ENCODE measurements at regions not wholly inside any gene's neighbourhood (a gene's known extent, or its start where the extent isn't known, plus 50 kb on each side); places are given as distances from the start of the nearest gene placed in this dataset.

GRCh38 chr22:46090036-46090591 lies 60.2 kb upstream of the PPARA start:
- no peaks in the 10 kb centered on the region for H3K27me3 Mint-ChIP-seq (ENCODE audit: low read depth)
- no peaks in the 10 kb centered on the region for H3K9me3 Mint-ChIP-seq
- no peaks in the 10 kb centered on the region for H3K36me3 Mint-ChIP-seq
- CTCF ChIA-PET: interaction anchor here (2.2 to 2.8 kb wide), 2 partner anchors 27 to 84 kb away, joined by 8 to 13 read pairs; no protein-coding TSS in a partner anchor
- POLR2A ChIA-PET: no interaction called here
- no peak overlapping the region for H3K27ac Mint-ChIP-seq
- DNase-seq (ENCODE audit: low spot score): no peak
- no peak overlapping the region for H3K4me3 Mint-ChIP-seq
- ATAC-seq: no peak
- H3K4me1 Mint-ChIP-seq: no peaks in the 10 kb centered on the region
- TF ChIP-seq NR2C2 (CRISPR knock-in tag; IDR thresholded peaks at IDR 0.05): no peak

- no peak for DNase-seq (ENCODE audit: low spot score)
- Mint-ChIP-seq H3K36me3 (no peaks in the 10 kb centered on the region), H3K27ac (no peak overlapping the region; the same call in 1 of the 2 replicates)
Measured at GRCh38 chr22:46090631-46091201, 59.6 kb upstream of the PPARA start.

More at GRCh38 chr22:46090631-46091201, 59.6 kb upstream of the PPARA start:
- CTCF ChIA-PET: no interaction called here
- TF ChIP-seq FOXK1 (CRISPR knock-in tag; IDR thresholded peaks at IDR 0.05): no peak
- no peak for TF ChIP-seq E2F5 (CRISPR knock-in tag; IDR thresholded peaks at IDR 0.05)
- TF ChIP-seq CTCF (IDR thresholded peaks at IDR 0.05): no peak
- no peak for TF ChIP-seq HMGA2 (CRISPR knock-in tag; IDR thresholded peaks at IDR 0.05)
- TF ChIP-seq ELF4 (CRISPR knock-in tag; IDR thresholded peaks at IDR 0.05; ENCODE audit: low read depth): no peak
- TF ChIP-seq MXD4 (CRISPR knock-in tag; IDR thresholded peaks at IDR 0.05; ENCODE audit: borderline replicate concordance): no peak
- no peak for TF ChIP-seq NFYB (CRISPR knock-in tag; conservative IDR thresholded peaks at IDR 0.05; ENCODE audit: low read depth)
- TF ChIP-seq KAT7 (CRISPR knock-in tag; IDR thresholded peaks at IDR 0.05; ENCODE audit: borderline replicate concordance): no peak
- TF ChIP-seq GRHL2 (CRISPR knock-in tag; IDR thresholded peaks at IDR 0.05; ENCODE audit: insufficient replicate concordance, severe bottlenecking): no peak
- no peak for TF ChIP-seq ZNF425 (CRISPR knock-in tag; conservative IDR thresholded peaks at IDR 0.05)
- no peak for TF ChIP-seq ATF2 (CRISPR knock-in tag; IDR thresholded peaks at IDR 0.05; ENCODE audit: borderline replicate concordance, low read depth)
- TF ChIP-seq TP53 (CRISPR knock-in tag; IDR thresholded peaks at IDR 0.05): no peak
- TF ChIP-seq ZNF671 (CRISPR knock-in tag; IDR thresholded peaks at IDR 0.05): no peak
- no peak for TF ChIP-seq AR (CRISPR knock-in tag; IDR thresholded peaks at IDR 0.05)
- TF ChIP-seq ZNF263 (CRISPR knock-in tag; IDR thresholded peaks at IDR 0.05; ENCODE audit: low read depth): no peak
- no peak for TF ChIP-seq RELA (CRISPR knock-in tag; IDR thresholded peaks at IDR 0.05; ENCODE audit: borderline replicate concordance)
- no peak for TF ChIP-seq ZBTB21 (CRISPR knock-in tag; IDR thresholded peaks at IDR 0.05; ENCODE audit: borderline replicate concordance)
- no peak for TF ChIP-seq NR3C1 (CRISPR knock-in tag; conservative IDR thresholded peaks at IDR 0.05; ENCODE audit: low read depth)
- POLR2A ChIA-PET: interaction anchor here (0.6 kb wide), 1 partner anchor 625 kb away, joined by 5 read pairs; no protein-coding TSS in a partner anchor
- Mint-ChIP-seq H3K4me1 (no peaks in the 10 kb centered on the region), H3K27me3 (ENCODE audit: low read depth) (no peaks in the 10 kb centered on the region), H3K9me3 (no peaks in the 10 kb centered on the region), H3K4me3 (no peak overlapping the region)
- no peak for ATAC-seq
